Hepatocyte (in vitro differentiated cells): ENCODE measurements at regions not wholly inside any gene's neighbourhood (a gene's known extent, or its start where the extent isn't known, plus 50 kb on each side); places are given as distances from the start of the nearest gene placed in this dataset.

Experiments used
- DNase-seq: peaks from one replicate; pipeline ENCODE4 v3.0.0-alpha.2; 2016; ENCODE audit warnings: low spot score
- H2AFZ ChIP-seq: fragments of 200-600 bp; sonication (generic); 2 replicates; pipeline ENCODE4 v1.6.0; 2016; ENCODE audit warnings: antibody characterized with exemption, mild to moderate bottlenecking
- H3K27ac ChIP-seq: fragments of 200-600 bp; sonication (generic); 2 replicates; pipeline ENCODE4 v1.5.1; 2016; ENCODE audit warnings: mild to moderate bottlenecking
- H3K27me3 ChIP-seq: fragments of 200-600 bp; sonication (generic); 2 replicates; pipeline ENCODE4 v1.6.1; 2016
- H3K36me3 ChIP-seq: fragments of 200-600 bp; sonication (generic); replicated peaks from 2 replicates; pipeline ENCODE4 v1.5.1; 2016; ENCODE audit warnings: low read depth; ENCODE audit not compliant: insufficient read depth
- H3K4me1 ChIP-seq: fragments of 200-600 bp; sonication (generic); 2 replicates; pipeline ENCODE4 v1.5.1; 2016; ENCODE audit warnings: mild to moderate bottlenecking, moderate library complexity; ENCODE audit not compliant: insufficient read depth
- H3K4me2 ChIP-seq: fragments of 200-600 bp; sonication (generic); 2 replicates; pipeline ENCODE4 v1.6.0; 2016
- H3K4me3 ChIP-seq: fragments of 200-600 bp; sonication (generic); 2 replicates; pipeline ENCODE4 v1.5.1; 2016; ENCODE audit warnings: mild to moderate bottlenecking
- H3K79me2 ChIP-seq: fragments of 200-600 bp; sonication (generic); 2 replicates; pipeline ENCODE4 v1.6.0; 2017; ENCODE audit warnings: mild to moderate bottlenecking
- H3K9me2 ChIP-seq: fragments of 200-600 bp; sonication (generic); replicated peaks from 2 replicates; pipeline ENCODE4 v1.6.0; 2017; ENCODE audit warnings: mild to moderate bottlenecking; ENCODE audit not compliant: insufficient read depth
- H3K9me3 ChIP-seq: fragments of 200-600 bp; sonication (generic); 2 replicates; pipeline ENCODE4 v1.5.1; 2016; ENCODE audit warnings: low read depth, mild to moderate bottlenecking
- H4K20me1 ChIP-seq: fragments of 200-600 bp; sonication (generic); 2 replicates; pipeline ENCODE4 v1.6.0; 2016; ENCODE audit warnings: mild to moderate bottlenecking; ENCODE audit not compliant: insufficient read depth, poor library complexity, severe bottlenecking
- EZH2 ChIP-seq: fragments of 200-600 bp; sonication (generic); IDR thresholded peaks from 2 replicates; pipeline ENCODE4 v1.6.1; 2016; ENCODE audit warnings: antibody characterized with exemption, mild to moderate bottlenecking, borderline replicate concordance
- EZH2phosphoT487 ChIP-seq: fragments of 200-600 bp; sonication (generic); IDR thresholded peaks from one replicate; pipeline ENCODE4 v1.6.1; 2018; ENCODE audit warnings: antibody characterized with exemption, mild to moderate bottlenecking, low read depth, moderate library complexity; ENCODE audit not compliant: unreplicated experiment, severe bottlenecking
- WGBS: methylation state at CpG from one replicate; pipeline ENCODE4 v1.1.6; 2016; ENCODE audit warnings: low lambda C conversion rate; ENCODE audit errors: missing lambda C conversion rate; 5-methylcytosine and 5-hydroxymethylcytosine counted together
- TF ChIP-seq, protein P1 (sequence below): fragments of 200-600 bp; sonication (generic); IDR thresholded peaks from 2 replicates; pipeline ENCODE4 v1.5.1; 2016; ENCODE audit warnings: antibody characterized with exemption, mild to moderate bottlenecking; ENCODE audit not compliant: poor library complexity

DNA sequence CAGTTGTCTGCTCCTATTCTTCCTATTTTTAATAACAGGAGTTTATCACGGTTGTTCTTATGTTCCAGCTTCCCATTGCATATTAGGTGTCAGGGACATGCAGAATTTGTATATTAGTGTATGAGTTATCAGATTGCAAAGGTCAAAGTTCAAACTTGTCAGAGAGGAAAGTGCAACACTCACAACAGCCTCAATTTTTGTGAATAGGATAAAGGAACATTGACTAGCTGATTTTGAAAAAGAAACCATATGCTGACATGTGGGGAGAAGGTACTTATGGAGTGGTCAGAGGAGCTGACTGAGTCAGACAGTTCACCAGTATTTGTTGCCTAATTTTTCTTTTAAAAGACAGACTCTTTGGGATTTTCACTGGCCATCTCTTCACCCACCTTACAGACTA is 222.1 kb downstream of the C12orf50 start:
- TF ChIP-seq EZH2 (no peak), EZH2phosphoT487 (no peak)
- TF ChIP-seq, protein P1, sequence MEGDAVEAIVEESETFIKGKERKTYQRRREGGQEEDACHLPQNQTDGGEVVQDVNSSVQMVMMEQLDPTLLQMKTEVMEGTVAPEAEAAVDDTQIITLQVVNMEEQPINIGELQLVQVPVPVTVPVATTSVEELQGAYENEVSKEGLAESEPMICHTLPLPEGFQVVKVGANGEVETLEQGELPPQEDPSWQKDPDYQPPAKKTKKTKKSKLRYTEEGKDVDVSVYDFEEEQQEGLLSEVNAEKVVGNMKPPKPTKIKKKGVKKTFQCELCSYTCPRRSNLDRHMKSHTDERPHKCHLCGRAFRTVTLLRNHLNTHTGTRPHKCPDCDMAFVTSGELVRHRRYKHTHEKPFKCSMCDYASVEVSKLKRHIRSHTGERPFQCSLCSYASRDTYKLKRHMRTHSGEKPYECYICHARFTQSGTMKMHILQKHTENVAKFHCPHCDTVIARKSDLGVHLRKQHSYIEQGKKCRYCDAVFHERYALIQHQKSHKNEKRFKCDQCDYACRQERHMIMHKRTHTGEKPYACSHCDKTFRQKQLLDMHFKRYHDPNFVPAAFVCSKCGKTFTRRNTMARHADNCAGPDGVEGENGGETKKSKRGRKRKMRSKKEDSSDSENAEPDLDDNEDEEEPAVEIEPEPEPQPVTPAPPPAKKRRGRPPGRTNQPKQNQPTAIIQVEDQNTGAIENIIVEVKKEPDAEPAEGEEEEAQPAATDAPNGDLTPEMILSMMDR = no peak
- Histone ChIP-seq H3K27ac (no peak overlapping the region), H3K9me2 (no peaks in the 10 kb centered on the region), H3K79me2 (no peaks in the 10 kb centered on the region), H3K4me1 (peaks cover 21% of the 10 kb centered on the region), H4K20me1 (no peaks in the 10 kb centered on the region), H3K4me3 (no peak overlapping the region), H3K36me3 (no peaks in the 10 kb centered on the region), H2AFZ (no peak overlapping the region), H3K9me3 (no peaks in the 10 kb centered on the region), H3K4me2 (no peak overlapping the region), H3K27me3 (no peaks in the 10 kb centered on the region)
- 45% methylated on average over 1 of the region's 1 CpG for WGBS
- no peak for DNase-seq

DNA sequence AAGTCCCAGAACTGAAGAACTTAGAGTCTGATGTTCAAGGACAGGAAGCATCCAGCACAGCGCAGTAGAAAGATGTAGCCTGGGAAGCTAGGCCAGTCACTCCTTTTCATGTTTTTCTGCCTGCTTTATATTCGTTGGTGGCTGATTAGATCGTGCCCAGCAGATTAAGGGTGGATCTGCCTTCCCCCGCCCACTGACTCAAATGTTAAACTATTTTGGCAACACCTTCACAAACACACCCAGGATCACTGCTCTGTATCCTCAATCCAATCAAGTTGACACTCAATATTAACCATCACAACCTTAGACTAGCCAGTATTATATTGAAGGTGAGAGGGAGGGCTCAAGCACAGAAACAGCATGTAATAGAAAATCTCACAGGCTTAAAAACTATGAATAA is 222.9 kb downstream of the C12orf50 start:
- no peak overlapping the region for H3K4me2 ChIP-seq
- H2AFZ ChIP-seq = no peak overlapping the region
- WGBS = 81% methylated on average over 4 of the region's 4 CpGs
- no peak overlapping the region for H3K27ac ChIP-seq
- no peaks in the 10 kb centered on the region for H3K9me3 ChIP-seq
- H3K4me1 ChIP-seq = peaks cover 21% of the 10 kb centered on the region
- H3K4me3 ChIP-seq = no peak overlapping the region
- H4K20me1 ChIP-seq = no peaks in the 10 kb centered on the region
- no peaks in the 10 kb centered on the region for H3K9me2 ChIP-seq
- DNase-seq = no peak
- no peak for TF ChIP-seq EZH2
- no peak for TF ChIP-seq EZH2phosphoT487
- TF ChIP-seq, protein P1 = no peak
- no peaks in the 10 kb centered on the region for H3K27me3 ChIP-seq
- H3K36me3 ChIP-seq = no peaks in the 10 kb centered on the region
- H3K79me2 ChIP-seq = no peaks in the 10 kb centered on the region

DNA sequence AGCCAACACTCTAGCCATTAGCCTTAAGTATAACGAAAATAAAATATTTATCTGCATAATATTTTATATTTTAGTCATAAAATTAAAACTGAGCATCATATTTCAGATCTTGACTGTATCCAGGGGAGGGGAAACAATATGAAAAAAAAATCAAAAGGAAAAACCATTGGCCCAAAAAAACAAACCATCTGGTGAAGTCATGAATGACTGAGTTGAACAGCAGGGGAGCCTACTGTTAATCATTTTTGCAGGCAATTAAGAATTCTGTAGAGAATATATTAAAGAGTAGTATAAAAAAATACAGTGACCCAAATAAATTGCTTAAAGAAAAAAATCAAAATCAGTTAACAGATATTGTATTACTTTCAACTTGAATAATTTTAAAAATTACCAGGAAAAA is 224.8 kb downstream of the C12orf50 start:
- Histone ChIP-seq H3K9me2 (no peaks in the 10 kb centered on the region), H3K27me3 (no peaks in the 10 kb centered on the region), H3K4me3 (no peak overlapping the region), H3K4me1 (peaks cover 17% of the 10 kb centered on the region), H3K79me2 (no peaks in the 10 kb centered on the region), H2AFZ (no peak overlapping the region), H3K9me3 (no peaks in the 10 kb centered on the region), H3K4me2 (no peak overlapping the region), H4K20me1 (no peaks in the 10 kb centered on the region), H3K27ac (no peak overlapping the region), H3K36me3 (no peaks in the 10 kb centered on the region)
- no peak for DNase-seq
- WGBS = 54% methylated on average over 1 of the region's 1 CpG
- no peak for TF ChIP-seq EZH2phosphoT487
- TF ChIP-seq, protein P1 = no peak
- TF ChIP-seq EZH2 = no peak

DNA sequence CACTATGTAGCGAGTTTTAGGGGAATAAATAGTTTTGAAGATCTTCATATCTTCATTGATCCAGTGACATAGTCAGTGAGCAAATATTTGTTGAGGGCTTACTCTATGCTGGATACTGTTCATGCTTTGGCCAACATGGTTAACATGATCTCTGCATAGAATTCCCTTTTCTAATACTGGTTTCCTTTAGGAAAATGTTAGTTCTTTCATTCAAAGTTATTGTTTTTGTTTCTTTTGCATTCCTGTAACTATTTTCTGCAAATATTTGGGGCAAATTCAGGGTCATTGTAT is 226.5 kb downstream of the C12orf50 start:
- H3K36me3 ChIP-seq = no peaks in the 10 kb centered on the region
- no peak overlapping the region for H3K4me3 ChIP-seq
- H3K9me2 ChIP-seq = no peaks in the 10 kb centered on the region
- H3K79me2 ChIP-seq = no peaks in the 10 kb centered on the region
- H3K9me3 ChIP-seq = no peaks in the 10 kb centered on the region
- TF ChIP-seq EZH2phosphoT487 (no peak), EZH2 (no peak)
- TF ChIP-seq, protein P1 = no peak
- peaks cover 17% of the 10 kb centered on the region for H3K4me1 ChIP-seq
- no peak for DNase-seq
- H2AFZ ChIP-seq = no peak overlapping the region
- H3K27ac ChIP-seq = no peak overlapping the region
- no peaks in the 10 kb centered on the region for H3K27me3 ChIP-seq
- 32% methylated on average over 1 of the region's 1 CpG for WGBS
- H4K20me1 ChIP-seq = no peaks in the 10 kb centered on the region
- H3K4me2 ChIP-seq = peak overlapping the region; percentile 54
